ENCODE measurements at regions not wholly inside any gene's neighbourhood (a gene's known extent, or its start where the extent isn't known, plus 50 kb on each side); places are given as distances from the start of the nearest gene placed in this dataset.

DNA sequence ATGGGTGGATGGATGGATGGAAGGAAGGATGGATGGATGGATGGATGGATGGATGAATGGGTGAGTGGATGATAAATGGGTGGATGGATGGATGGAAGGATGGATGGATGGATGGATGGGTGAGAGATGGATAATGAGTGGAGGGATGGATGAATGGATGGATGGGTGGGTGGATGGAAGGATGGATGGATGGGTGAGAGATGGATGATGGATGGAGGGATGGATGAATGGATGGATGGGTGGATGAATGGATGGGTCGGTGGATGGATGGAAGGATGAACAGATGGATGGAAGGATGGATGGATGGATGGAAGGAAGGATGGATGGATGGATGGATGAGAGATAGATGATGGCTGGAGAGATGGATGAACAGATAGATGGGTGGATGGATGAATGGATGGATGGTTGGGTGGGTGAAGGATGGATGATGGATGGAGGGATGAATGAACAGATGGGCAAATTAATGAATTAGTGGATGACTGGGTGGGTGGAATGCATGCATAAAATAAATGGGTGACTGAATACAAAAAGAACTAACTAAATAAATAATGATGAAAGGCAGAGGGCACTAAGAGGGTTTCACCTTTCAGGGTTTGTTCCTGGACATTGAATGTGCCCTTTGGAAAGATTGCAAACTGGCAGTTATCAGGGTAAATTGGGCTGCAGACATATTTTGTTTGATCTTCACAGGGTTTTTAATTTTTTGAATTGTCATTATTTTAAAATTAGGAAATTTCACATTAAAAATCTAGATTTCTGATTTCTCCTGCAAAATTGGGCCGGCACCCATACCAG lies 50.9 kb upstream of the PTPN1 start:
- no peak for DNase-seq (ENCODE audit: low read depth in 1 of 2, low spot score in 1 of 2)
- TF ChIP-seq JUND (IDR thresholded peaks at IDR 0.05; ENCODE audit: low read depth) = no peak
- in situ Hi-C loops (cut with HindIII; ENCODE audit: low pct_unique_long_range_greater_than_20kb, low sequenced_read_pairs) = no loop called here

DNA sequence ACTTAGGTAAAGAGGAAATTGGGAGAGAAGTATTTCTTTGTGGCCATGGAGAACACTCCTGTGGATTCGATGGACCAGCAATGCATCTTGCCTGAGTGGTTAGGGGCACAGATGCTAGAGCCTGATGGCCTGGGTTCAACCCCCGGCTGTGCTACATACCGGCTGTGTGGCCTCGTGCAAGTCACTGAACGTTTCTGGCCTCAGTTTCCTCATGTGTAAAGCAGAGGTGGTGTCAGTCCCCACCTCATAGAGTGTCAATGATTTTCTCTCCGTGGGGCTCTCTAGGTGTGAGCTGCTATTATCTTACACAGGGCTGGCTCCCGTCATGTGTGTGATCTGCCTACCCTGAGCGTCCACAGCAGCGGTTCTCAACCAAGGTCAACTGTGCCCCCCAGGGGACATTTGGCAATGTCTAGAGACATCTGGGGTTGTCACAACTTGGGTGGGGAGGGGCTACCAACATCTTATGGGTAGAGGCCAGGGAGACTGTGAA lies 50.0 kb upstream of the PTPN1 start:
- TF ChIP-seq JUND (IDR thresholded peaks at IDR 0.05; ENCODE audit: low read depth) = no peak
- no peak for DNase-seq (ENCODE audit: low read depth in 1 of 2, low spot score in 1 of 2)
- in situ Hi-C loops (cut with HindIII; ENCODE audit: low pct_unique_long_range_greater_than_20kb, low sequenced_read_pairs) = no loop called here
